H1 (cell line): ENCODE measurements at regions not wholly inside any gene's neighbourhood (a gene's known extent, or its start where the extent isn't known, plus 50 kb on each side); places are given as distances from the start of the nearest gene placed in this dataset.

ENCODE experiments used
- CTCF ChIA-PET: fragments of 300-600 bp; sonication (Branson Sonifier 250); formaldehyde crosslinking; loops from one replicate; lab custom pipeline; 2021; ENCODE audit not compliant: partially characterized antibody; lab: Charles Lee
- POLR2A ChIA-PET: fragments of 300-600 bp; sonication (Branson Sonifier 250); formaldehyde crosslinking; loops from one replicate; lab custom pipeline; 2021; ENCODE audit warnings: inconsistent platforms; ENCODE audit not compliant: partially characterized antibody; lab: Charles Lee
- DNase-seq, 2 experiments: peaks; one replicate each; pipeline versions ENCODE4 v3.0.0 to v3.0.0-alpha.2; 2010 to 2022; ENCODE audit warnings: low spot score in 2 of 2, low read depth in 1 of 2, mixed read lengths in 1 of 2
- FAIRE-seq: peaks from 2 replicates; lab custom pipeline; 2011; peaks lifted over from hg19 to GRCh38; lab: Jason Lieb, UNC
- H2AFZ ChIP-seq: 2 replicates; pipeline ENCODE4 v1.8.1; 2012; ENCODE audit warnings: low read length, inconsistent platforms
- H2AK5ac ChIP-seq: 2 replicates; pipeline ENCODE4 v1.6.1; 2013; ENCODE audit warnings: low read depth, low read length
- H2BK120ac ChIP-seq: replicated peaks from 2 replicates; pipeline ENCODE3; 2013; ENCODE audit warnings: low read depth, low read length, inconsistent platforms
- H2BK12ac ChIP-seq: 2 replicates; pipeline ENCODE4 v1.6.1; 2013; ENCODE audit warnings: low read depth, low read length
- H2BK15ac ChIP-seq: 2 replicates; pipeline ENCODE4 v1.6.1; 2013; ENCODE audit warnings: low read length
- H2BK20ac ChIP-seq: 2 replicates; pipeline ENCODE4 v1.6.1; 2013; ENCODE audit warnings: low read length
- H2BK5ac ChIP-seq: 2 replicates; pipeline ENCODE4 v1.6.1; 2013; ENCODE audit warnings: low read depth, low read length
- H3K14ac ChIP-seq: 2 replicates; pipeline ENCODE4 v1.6.1; 2013; ENCODE audit warnings: inconsistent platforms; ENCODE audit not compliant: insufficient read length
- H3K18ac ChIP-seq: 2 replicates; pipeline ENCODE4 v1.6.1; 2013; ENCODE audit warnings: low read length; ENCODE audit errors: extremely low read depth
- H3K23ac ChIP-seq: 2 replicates; pipeline ENCODE4 v1.6.1; 2013; ENCODE audit warnings: inconsistent platforms; ENCODE audit not compliant: insufficient read length
- H3K23me2 ChIP-seq: 2 replicates; pipeline ENCODE4 v1.6.1; 2013; ENCODE audit warnings: low read depth, low read length
- H3K27ac ChIP-seq: 2 replicates; pipeline ENCODE4 v1.6.1; 2011; ENCODE audit warnings: low read depth, low read length, inconsistent platforms
- H3K27me3 ChIP-seq, 4 experiments: replicated peaks in 1 of 4; 1 replicate in 1 of 4; 2 replicates in 3 of 4; pipeline versions ENCODE4 v1.6.1 to v1.8.1; 2011 to 2013; ENCODE audit warnings: low read length in 3 of 4, mild to moderate bottlenecking in 3 of 4, inconsistent platforms in 2 of 4, mixed read lengths in 2 of 4, moderate library complexity in 1 of 4; ENCODE audit not compliant: control insufficient read depth in 3 of 4, insufficient read depth in 3 of 4; ENCODE audit errors: extremely low read depth in 1 of 4
- H3K36me3 ChIP-seq, 4 experiments: 2 replicates each; pipeline versions ENCODE4 v1.6.1 to v1.8.1; 2011 to 2013; ENCODE audit warnings: mild to moderate bottlenecking in 4 of 4, low read length in 3 of 4, moderate library complexity in 2 of 4, control low read depth in 1 of 4, inconsistent platforms in 1 of 4; ENCODE audit not compliant: insufficient read depth in 4 of 4, control insufficient read depth in 2 of 4
- H3K4ac ChIP-seq: replicated peaks from 2 replicates; pipeline ENCODE3; 2013; ENCODE audit warnings: low read length, low read depth, mixed read lengths, inconsistent platforms; ENCODE audit not compliant: insufficient read length
- H3K4me1 ChIP-seq, 4 experiments: replicated peaks in 1 of 4; 1 replicate in 1 of 4; 2 replicates in 3 of 4; pipeline versions ENCODE4 v1.6.1 to v1.8.1; 2011 to 2013; ENCODE audit warnings: low read length in 3 of 4, inconsistent platforms in 2 of 4, mixed read lengths in 1 of 4; ENCODE audit not compliant: insufficient read depth in 4 of 4, control insufficient read depth in 3 of 4
- H3K4me2 ChIP-seq, 2 experiments: 2 replicates each; pipeline versions ENCODE4 v1.6.1 to v1.8.1; 2011 to 2013; ENCODE audit warnings: low read depth in 2 of 2, low read length in 2 of 2, control low read depth in 1 of 2, inconsistent platforms in 1 of 2, mild to moderate bottlenecking in 1 of 2; ENCODE audit not compliant: insufficient read depth in 1 of 2
- H3K4me3 ChIP-seq, 4 experiments: fragments of 200-600, 300-600 bp in 1 of 4; sonication (generic), shearing (Covaris generic), sonication (Bioruptor Twin) in 1 of 4; 2 replicates each; pipeline versions ENCODE4 v1.5.1 to v1.8.1; 2011 to 2016; ENCODE audit warnings: low read length in 4 of 4, low read depth in 3 of 4, control low read depth in 2 of 4, inconsistent platforms in 2 of 4, mild to moderate bottlenecking in 2 of 4, mixed read lengths in 1 of 4, moderate library complexity in 1 of 4; ENCODE audit not compliant: insufficient read depth in 2 of 4; ENCODE audit errors: extremely low read depth in 1 of 4
- H3K56ac ChIP-seq: replicated peaks from 2 replicates; pipeline ENCODE3; 2013; ENCODE audit warnings: low read depth, mild to moderate bottlenecking, mixed read lengths, low read length, inconsistent platforms; ENCODE audit not compliant: insufficient read length
- H3K79me1 ChIP-seq: 2 replicates; pipeline ENCODE4 v1.6.1; 2013; ENCODE audit warnings: low read depth, low read length, control low read depth
- H3K79me2 ChIP-seq, 2 experiments: 2 replicates each; pipeline versions ENCODE4 v1.6.1 to v1.8.1; 2012 to 2013; ENCODE audit warnings: low read length in 2 of 2, mild to moderate bottlenecking in 2 of 2, inconsistent platforms in 1 of 2; ENCODE audit not compliant: insufficient read depth in 2 of 2, control insufficient read depth in 1 of 2
- H3K9ac ChIP-seq, 4 experiments: replicated peaks in 1 of 4; 1 replicate in 1 of 4; 2 replicates in 3 of 4; pipeline versions ENCODE4 v1.6.1 to v1.8.1; 2011 to 2013; ENCODE audit warnings: low read depth in 3 of 4, low read length in 3 of 4, control low read depth in 2 of 4, mild to moderate bottlenecking in 2 of 4, moderate library complexity in 2 of 4, inconsistent platforms in 1 of 4; ENCODE audit errors: extremely low read depth in 1 of 4
- H3K9me3 ChIP-seq, 2 experiments: 2 replicates each; pipeline versions ENCODE4 v1.6.1 to v1.8.1; 2012 to 2013; ENCODE audit warnings: mild to moderate bottlenecking in 2 of 2, moderate library complexity in 2 of 2, control low read depth in 1 of 2, inconsistent platforms in 1 of 2, low read depth in 1 of 2, low read length in 1 of 2, mixed read lengths in 1 of 2; ENCODE audit not compliant: insufficient read depth in 2 of 2
- H4K20me1 ChIP-seq, 2 experiments: replicated peaks in 1 of 2; 2 replicates each; pipeline versions ENCODE3 to v1.8.1; 2011 to 2013; ENCODE audit warnings: inconsistent platforms in 2 of 2, low read length in 2 of 2, mild to moderate bottlenecking in 1 of 2; ENCODE audit not compliant: insufficient read depth in 2 of 2, control insufficient read depth in 1 of 2
- H4K5ac ChIP-seq: 2 replicates; pipeline ENCODE4 v1.6.1; 2013; ENCODE audit warnings: low read length, low read depth, mixed read lengths, inconsistent platforms; ENCODE audit not compliant: insufficient read length
- H4K8ac ChIP-seq: 2 replicates; pipeline ENCODE4 v1.8.0; 2013; ENCODE audit warnings: mild to moderate bottlenecking, moderate library complexity, low read length, inconsistent platforms; ENCODE audit not compliant: insufficient read depth; ENCODE audit errors: extremely low read depth
- H4K91ac ChIP-seq: replicated peaks from 2 replicates; pipeline ENCODE3; 2013; ENCODE audit warnings: low read length, mixed read lengths, inconsistent platforms; ENCODE audit not compliant: insufficient read length
- ASH2L ChIP-seq: fragments of 200-600, 300-600 bp; sonication (generic); IDR thresholded peaks from one replicate; pipeline ENCODE4 v1.7.1; 2017; ENCODE audit warnings: low read length
- ATF3 ChIP-seq: IDR thresholded peaks from 2 replicates; pipeline ENCODE4 v1.6.1; 2011; ENCODE audit warnings: low read depth, mild to moderate bottlenecking, low read length; ENCODE audit not compliant: insufficient read depth
- BACH1 ChIP-seq: IDR thresholded peaks from 2 replicates; pipeline ENCODE4 v1.6.1; 2012; ENCODE audit warnings: low read length, improper control_type of control experiment
- BRCA1 ChIP-seq: IDR thresholded peaks from 2 replicates; pipeline ENCODE4 v1.6.1; 2012; ENCODE audit warnings: low read depth, low read length, improper control_type of control experiment
- CHD2 ChIP-seq: IDR thresholded peaks from 2 replicates; pipeline ENCODE4 v1.6.1; 2012; ENCODE audit warnings: low read length, improper control_type of control experiment
- CTCF ChIP-seq, 3 experiments: IDR thresholded peaks; 1 replicate in 2 of 3; 2 replicates in 1 of 3; pipeline versions ENCODE4 v1.5.1 to v1.6.1; 2011; ENCODE audit warnings: low read length in 3 of 3, mild to moderate bottlenecking in 3 of 3, inconsistent platforms in 2 of 3, low read depth in 1 of 3, moderate library complexity in 1 of 3; ENCODE audit not compliant: insufficient read depth in 1 of 3; ENCODE audit errors: control extremely low read depth in 1 of 3
- HDAC2 ChIP-seq, 2 experiments: fragments of 300-600 bp in 1 of 2; sonication (generic) in 1 of 2; IDR thresholded peaks; 2 replicates each; pipeline ENCODE4 v1.6.1; 2011 to 2012; ENCODE audit warnings: low read depth in 2 of 2, low read length in 2 of 2, mild to moderate bottlenecking in 2 of 2, moderate library complexity in 2 of 2, borderline replicate concordance in 1 of 2, inconsistent platforms in 1 of 2
- POLR2AphosphoS5 ChIP-seq: IDR thresholded peaks from 2 replicates; pipeline ENCODE4 v1.6.1; 2011; ENCODE audit warnings: low read depth, low read length
- RFX5 ChIP-seq: IDR thresholded peaks from 2 replicates; pipeline ENCODE4 v1.6.1; 2011; ENCODE audit warnings: low read depth, low read length, improper control_type of control experiment, borderline replicate concordance
- TAF7 ChIP-seq: optimal IDR thresholded peaks from 2 replicates; pipeline ENCODE3; 2011; ENCODE audit warnings: low read depth, mild to moderate bottlenecking, inconsistent platforms, low read length, moderate library complexity, borderline replicate concordance
- YY1 ChIP-seq: IDR thresholded peaks from 2 replicates; pipeline ENCODE4 v1.6.1; 2011; ENCODE audit warnings: low read depth, mild to moderate bottlenecking, low read length
- ZNF274 ChIP-seq: IDR thresholded peaks from 2 replicates; pipeline ENCODE4 v1.7.0; 2012; ENCODE audit warnings: low read length, borderline replicate concordance; ENCODE audit errors: extremely low read depth
- WGBS, 2 experiments: shearing (Covaris generic) in 1 of 2; methylation state at CpG; one replicate each; pipeline versions ENCODE4 v1.1.6 to v1.1.7; 2013 to 2015; ENCODE audit warnings: low lambda C conversion rate in 2 of 2, mixed read lengths in 2 of 2, inconsistent platforms in 1 of 2, low coverage in 1 of 2, missing lambda C conversion rate in 1 of 2; ENCODE audit not compliant: insufficient replicate concordance in 2 of 2, insufficient coverage in 1 of 2, insufficient read length in 1 of 2; ENCODE audit errors: extremely low coverage in 1 of 2, missing lambda C conversion rate in 1 of 2; 5-methylcytosine and 5-hydroxymethylcytosine counted together

- Histone ChIP-seq H2BK120ac (no peak overlapping the region), H4K20me1 (no peaks in the 10 kb centered on the region), H3K4ac (no peak overlapping the region), H3K36me3 (no peaks in the 10 kb centered on the region), H3K4me3 (no peak overlapping the region), H3K23ac (no peak overlapping the region), H3K23me2 (no peaks in the 10 kb centered on the region; the same call in 1 of the 2 replicates), H3K14ac (no peak overlapping the region), H4K5ac (no peak overlapping the region), H2BK5ac (no peak overlapping the region), H3K9ac (no peak overlapping the region), H3K9me3 (no peaks in the 10 kb centered on the region), H4K8ac (no peak overlapping the region), H3K79me1 (no peaks in the 10 kb centered on the region), H2BK15ac (no peak overlapping the region), H3K27me3 (no peaks in the 10 kb centered on the region), H3K79me2 (no peaks in the 10 kb centered on the region), H3K4me2 (no peak overlapping the region), H4K91ac (no peak overlapping the region), H3K56ac (no peak overlapping the region), H3K18ac (no peak overlapping the region), H3K27ac (no peak overlapping the region), H2BK20ac (no peak overlapping the region), H2BK12ac (no peak overlapping the region), H3K4me1 (no peaks in the 10 kb centered on the region), H2AK5ac (no peak overlapping the region), H2AFZ (no peak overlapping the region)
- POLR2A ChIA-PET, result no interaction called here
- TF ChIP-seq POLR2AphosphoS5, result no peak
- no peak for TF ChIP-seq ZNF274
- no peak for TF ChIP-seq RFX5
- TF ChIP-seq ASH2L, result no peak
- TF ChIP-seq HDAC2 (IDR thresholded peaks at IDR 0.05; ENCODE audit: borderline replicate concordance in 1 of 2, low read depth in 2 of 2, low read length in 2 of 2), result no peak
- no peak for TF ChIP-seq TAF7
- TF ChIP-seq ATF3, result no peak
- no peak for TF ChIP-seq CHD2
- TF ChIP-seq BACH1, result no peak
- no peak for TF ChIP-seq YY1
- TF ChIP-seq CTCF (IDR thresholded peaks at IDR 0.05; ENCODE audit: control extremely low read depth in 1 of 3, insufficient read depth in 1 of 3, low read depth in 1 of 3, low read length in 3 of 3), result no peak
- no peak for TF ChIP-seq BRCA1
- CTCF ChIA-PET, result no interaction called here
- no peak for DNase-seq
- 93% methylated on average over 1 of the region's 1 CpG; no CpG with 5 or more reads in 1 of the 2 experiments for WGBS, 2 experiments
- FAIRE-seq, result no peak
Measured at GRCh38 chr6:101129851-101130250, 248.7 kb upstream of the ASCC3 start.
